Caco-2 (cell line): ENCODE measurements at regions not wholly inside any gene's neighbourhood (a gene's known extent, or its start where the extent isn't known, plus 50 kb on each side); places are given as distances from the start of the nearest gene placed in this dataset.

Experiments
- BruUV-seq: library from RNA; stranded (reverse); fragments of 400-500 nt; replicated peaks from 2 replicates; lab custom pipeline; 2021; lab: Mats Ljungman, UMichigan
- CTCF ChIA-PET: fragments of 300-600 bp; sonication (Branson Sonifier 250); formaldehyde crosslinking; loops from one replicate; lab custom pipeline; 2022; ENCODE audit warnings: antibody characterized with exemption; lab: Charles Lee
- POLR2A ChIA-PET: fragments of 300-600 bp; sonication (Branson Sonifier 250); formaldehyde crosslinking; loops from one replicate; lab custom pipeline; 2022; ENCODE audit warnings: antibody characterized with exemption; lab: Charles Lee
- DNase-seq, 2 experiments: peaks; one replicate each; pipeline versions ENCODE4 v3.0.0 to v3.0.0-alpha.2; 2020 to 2022
- H3K27me3 ChIP-seq: replicated peaks from 2 replicates; pipeline ENCODE4 v1.6.0; 2011; ENCODE audit warnings: low read length; ENCODE audit not compliant: control insufficient read depth, insufficient read depth
- H3K36me3 ChIP-seq: 2 replicates; pipeline ENCODE4 v1.5.1; 2011; ENCODE audit warnings: low read length; ENCODE audit not compliant: control insufficient read depth, insufficient read depth
- H3K4me1 ChIP-seq: fragments of 250-450 bp; sonication (Bioruptor Pico); 2 replicates; pipeline ENCODE4 v1.5.1; 2020; ENCODE audit warnings: mild to moderate bottlenecking
- H3K4me3 ChIP-seq: 2 replicates; pipeline ENCODE4 v1.5.1; 2011; ENCODE audit warnings: low read depth, mild to moderate bottlenecking, control low read depth, low read length
- H3K9me3 ChIP-seq: fragments of 250-450 bp; sonication (Bioruptor Pico); 2 replicates; pipeline ENCODE4 v1.5.1; 2020; ENCODE audit warnings: mild to moderate bottlenecking, moderate library complexity
- H3K27ac Mint-ChIP-seq: one replicate; pipeline ENCODE4 v1.8.0; 2022; ENCODE audit warnings: mixed read lengths; ENCODE audit not compliant: unreplicated experiment
- H3K27me3 Mint-ChIP-seq: one replicate; pipeline ENCODE4 v1.8.0; 2022; ENCODE audit warnings: mixed read lengths; ENCODE audit not compliant: insufficient read depth, unreplicated experiment
- H3K36me3 Mint-ChIP-seq: one replicate; pipeline ENCODE4 v1.8.0; 2022; ENCODE audit warnings: mild to moderate bottlenecking, mixed read lengths; ENCODE audit not compliant: insufficient read depth, unreplicated experiment
- H3K4me1 Mint-ChIP-seq: one replicate; pipeline ENCODE4 v1.8.0; 2022; ENCODE audit warnings: low read depth, mixed read lengths; ENCODE audit not compliant: unreplicated experiment
- H3K4me3 Mint-ChIP-seq: one replicate; pipeline ENCODE4 v1.8.0; 2022; ENCODE audit warnings: mild to moderate bottlenecking, moderate library complexity, mixed read lengths; ENCODE audit not compliant: unreplicated experiment
- H3K9me3 Mint-ChIP-seq: one replicate; pipeline ENCODE4 v1.8.0; 2022; ENCODE audit warnings: mixed read lengths; ENCODE audit not compliant: unreplicated experiment
- intact Hi-C: fragments of 100-400 bp; cut with micrococcal nuclease; formaldehyde crosslinking; loops from one replicate; pipeline ENCODE4 v1.10.0; 2022; ENCODE audit not compliant: unreplicated experiment
- TF ChIP-seq, protein P1 (sequence below), 2 experiments: fragments of 200-600 bp in 1 of 2; IDR thresholded peaks; 1 replicate in 1 of 2; 2 replicates in 1 of 2; pipeline versions ENCODE4 v1.5.1 to v1.8.0; 2011 to 2022; ENCODE audit warnings: antibody characterized with exemption in 1 of 2, control low read depth in 1 of 2, inconsistent platforms in 1 of 2, low read depth in 1 of 2, low read length in 1 of 2, mild to moderate bottlenecking in 1 of 2, moderate library complexity in 1 of 2; ENCODE audit not compliant: insufficient read depth in 1 of 2, severe bottlenecking in 1 of 2, unreplicated experiment in 1 of 2

DNA sequence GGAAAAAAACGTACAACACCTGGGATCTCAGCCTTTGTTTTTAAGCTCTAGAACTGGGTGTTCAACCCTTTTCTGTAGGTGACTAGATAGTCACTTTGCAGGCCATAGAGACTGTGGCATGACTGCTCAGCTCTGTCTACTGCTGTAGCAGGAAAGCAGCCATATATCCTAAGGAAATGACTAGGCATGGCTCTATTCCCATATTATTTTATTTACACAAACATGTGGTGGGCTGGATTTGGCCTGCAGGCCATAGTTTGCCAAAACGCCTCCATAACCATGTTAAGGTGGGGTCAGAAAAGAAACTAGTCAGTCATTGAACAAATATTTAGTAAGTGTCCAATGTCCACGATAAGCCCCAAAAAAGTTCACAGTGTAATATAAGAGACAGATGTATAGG lies 452.5 kb downstream of the MCTP2 start:
- BruUV-seq = no TSS peak
- CTCF ChIA-PET = no interaction called here
- no peak overlapping the region for H3K4me3 Mint-ChIP-seq

DNA sequence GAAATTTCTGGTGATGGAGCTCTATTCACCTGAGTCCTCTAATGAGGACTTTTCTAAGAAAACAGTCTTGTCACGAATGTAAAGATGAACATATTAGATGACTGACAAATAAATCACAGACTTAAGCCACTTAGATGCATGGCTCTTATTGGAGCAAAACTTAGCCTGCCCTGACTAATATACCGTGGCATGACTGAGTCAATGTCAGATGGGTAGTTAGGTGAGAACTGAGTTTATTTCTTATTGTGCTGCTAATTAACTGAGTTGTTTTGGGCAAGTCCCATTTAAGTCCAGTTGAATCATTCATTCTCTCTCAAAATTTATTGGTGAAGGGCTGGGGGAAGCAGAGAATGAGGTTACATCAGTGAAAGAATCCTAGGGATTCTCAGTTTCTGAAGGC lies 459.8 kb downstream of the MCTP2 start:
- DNase-seq = no peak
- Histone ChIP-seq H3K36me3 (no peaks in the 10 kb centered on the region), H3K9me3 (no peaks in the 10 kb centered on the region), H3K27me3 (no peaks in the 10 kb centered on the region), H3K4me3 (no peak overlapping the region), H3K4me1 (no peaks in the 10 kb centered on the region)
- H3K4me3 Mint-ChIP-seq = no peak overlapping the region
- no TSS peak for BruUV-seq
- no peaks in the 10 kb centered on the region for H3K9me3 Mint-ChIP-seq
- intact Hi-C loops = no loop called here
- ChIA-PET CTCF (no interaction called here), POLR2A (no interaction called here)
- no peaks in the 10 kb centered on the region for H3K27me3 Mint-ChIP-seq
- H3K4me1 Mint-ChIP-seq = no peaks in the 10 kb centered on the region
- TF ChIP-seq, protein P1, sequence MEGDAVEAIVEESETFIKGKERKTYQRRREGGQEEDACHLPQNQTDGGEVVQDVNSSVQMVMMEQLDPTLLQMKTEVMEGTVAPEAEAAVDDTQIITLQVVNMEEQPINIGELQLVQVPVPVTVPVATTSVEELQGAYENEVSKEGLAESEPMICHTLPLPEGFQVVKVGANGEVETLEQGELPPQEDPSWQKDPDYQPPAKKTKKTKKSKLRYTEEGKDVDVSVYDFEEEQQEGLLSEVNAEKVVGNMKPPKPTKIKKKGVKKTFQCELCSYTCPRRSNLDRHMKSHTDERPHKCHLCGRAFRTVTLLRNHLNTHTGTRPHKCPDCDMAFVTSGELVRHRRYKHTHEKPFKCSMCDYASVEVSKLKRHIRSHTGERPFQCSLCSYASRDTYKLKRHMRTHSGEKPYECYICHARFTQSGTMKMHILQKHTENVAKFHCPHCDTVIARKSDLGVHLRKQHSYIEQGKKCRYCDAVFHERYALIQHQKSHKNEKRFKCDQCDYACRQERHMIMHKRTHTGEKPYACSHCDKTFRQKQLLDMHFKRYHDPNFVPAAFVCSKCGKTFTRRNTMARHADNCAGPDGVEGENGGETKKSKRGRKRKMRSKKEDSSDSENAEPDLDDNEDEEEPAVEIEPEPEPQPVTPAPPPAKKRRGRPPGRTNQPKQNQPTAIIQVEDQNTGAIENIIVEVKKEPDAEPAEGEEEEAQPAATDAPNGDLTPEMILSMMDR (IDR thresholded peaks at IDR 0.05; ENCODE audit: insufficient read depth in 1 of 2, low read depth in 1 of 2, low read length in 1 of 2, severe bottlenecking in 1 of 2, unreplicated experiment in 1 of 2) = no peak
- H3K27ac Mint-ChIP-seq = no peak overlapping the region
- no peaks in the 10 kb centered on the region for H3K36me3 Mint-ChIP-seq

More for the DNA sequence above, 452.5 kb downstream of the MCTP2 start:
- no peaks in the 10 kb centered on the region for H3K27me3 ChIP-seq
- H3K36me3 ChIP-seq = no peaks in the 10 kb centered on the region
- peaks cover 4% of the 10 kb centered on the region for H3K27me3 Mint-ChIP-seq
- H3K36me3 Mint-ChIP-seq = no peaks in the 10 kb centered on the region
- no peaks in the 10 kb centered on the region for H3K9me3 ChIP-seq
- H3K4me1 ChIP-seq = no peaks in the 10 kb centered on the region
- no peak for DNase-seq
- intact Hi-C loops = no loop called here
- H3K9me3 Mint-ChIP-seq = no peaks in the 10 kb centered on the region
- H3K27ac Mint-ChIP-seq = no peak overlapping the region
- no peaks in the 10 kb centered on the region for H3K4me1 Mint-ChIP-seq
- TF ChIP-seq, protein P1 (IDR thresholded peaks at IDR 0.05; ENCODE audit: insufficient read depth in 1 of 2, low read depth in 1 of 2, low read length in 1 of 2, severe bottlenecking in 1 of 2, unreplicated experiment in 1 of 2) = no peak
- POLR2A ChIA-PET = no interaction called here
- no peak overlapping the region for H3K4me3 ChIP-seq

- Mint-ChIP-seq H3K36me3 (no peaks in the 10 kb centered on the region), H3K9me3 (no peaks in the 10 kb centered on the region), H3K4me1 (no peaks in the 10 kb centered on the region), H3K27me3 (no peaks in the 10 kb centered on the region), H3K4me3 (no peak overlapping the region), H3K27ac (no peak overlapping the region)
- Histone ChIP-seq H3K9me3 (no peaks in the 10 kb centered on the region), H3K4me1 (no peaks in the 10 kb centered on the region), H3K27me3 (no peaks in the 10 kb centered on the region), H3K36me3 (no peaks in the 10 kb centered on the region), H3K4me3 (no peak overlapping the region)
- no TSS peak for BruUV-seq
- DNase-seq = no peak
- TF ChIP-seq, protein P1 (IDR thresholded peaks at IDR 0.05; ENCODE audit: insufficient read depth in 1 of 2, low read depth in 1 of 2, low read length in 1 of 2, severe bottlenecking in 1 of 2, unreplicated experiment in 1 of 2) = no peak
- intact Hi-C loops = no loop called here
- CTCF ChIA-PET = no interaction called here
- POLR2A ChIA-PET = no interaction called here
Observed at GRCh38 chr15:94692710-94693109, 461.3 kb downstream of the MCTP2 start.
